Type B pancreatic cell (in vitro differentiated cells): ENCODE measurements at regions not wholly inside any gene's neighbourhood (a gene's known extent, or its start where the extent isn't known, plus 50 kb on each side); places are given as distances from the start of the nearest gene placed in this dataset.

Experiments used
- DNase-seq: peaks from one replicate; pipeline ENCODE4 v3.0.0; 2021; ENCODE audit warnings: mixed read lengths; ENCODE audit not compliant: unreplicated experiment; ENCODE audit errors: extremely low spot score
- H3K27ac Mint-ChIP-seq: 2 replicates; pipeline ENCODE4 v1.8.0; 2021; ENCODE audit warnings: mild to moderate bottlenecking, mixed read lengths
- H3K27me3 Mint-ChIP-seq: 2 replicates; pipeline ENCODE4 v1.8.0; 2021; ENCODE audit warnings: mixed read lengths
- H3K36me3 Mint-ChIP-seq: 2 replicates; pipeline ENCODE4 v1.8.0; 2021; ENCODE audit warnings: mixed read lengths
- H3K4me1 Mint-ChIP-seq: one replicate; pipeline ENCODE4 v1.8.0; 2021; ENCODE audit warnings: mixed read lengths; ENCODE audit not compliant: unreplicated experiment
- H3K4me3 Mint-ChIP-seq: 2 replicates; pipeline ENCODE4 v1.8.0; 2021; ENCODE audit warnings: mild to moderate bottlenecking, mixed read lengths
- H3K9me3 Mint-ChIP-seq: 2 replicates; pipeline ENCODE4 v1.8.0; 2021; ENCODE audit warnings: mixed read lengths
- TF ChIP-seq, protein P1 (sequence below): fragments of 200-600 bp; sonication (generic); conservative IDR thresholded peaks from 2 replicates; pipeline ENCODE4 v1.5.0; 2021; ENCODE audit warnings: antibody characterized with exemption, mild to moderate bottlenecking

GRCh38 chr21:23789864-23790263, 1817.4 kb downstream of the MRPL39 start:
- H3K4me1 Mint-ChIP-seq: no peaks in the 10 kb centered on the region
- H3K36me3 Mint-ChIP-seq: no peaks in the 10 kb centered on the region
- no peak for DNase-seq
- no peak overlapping the region for H3K4me3 Mint-ChIP-seq
- H3K27me3 Mint-ChIP-seq: no peaks in the 10 kb centered on the region
- no peaks in the 10 kb centered on the region for H3K9me3 Mint-ChIP-seq
- TF ChIP-seq, protein P1, sequence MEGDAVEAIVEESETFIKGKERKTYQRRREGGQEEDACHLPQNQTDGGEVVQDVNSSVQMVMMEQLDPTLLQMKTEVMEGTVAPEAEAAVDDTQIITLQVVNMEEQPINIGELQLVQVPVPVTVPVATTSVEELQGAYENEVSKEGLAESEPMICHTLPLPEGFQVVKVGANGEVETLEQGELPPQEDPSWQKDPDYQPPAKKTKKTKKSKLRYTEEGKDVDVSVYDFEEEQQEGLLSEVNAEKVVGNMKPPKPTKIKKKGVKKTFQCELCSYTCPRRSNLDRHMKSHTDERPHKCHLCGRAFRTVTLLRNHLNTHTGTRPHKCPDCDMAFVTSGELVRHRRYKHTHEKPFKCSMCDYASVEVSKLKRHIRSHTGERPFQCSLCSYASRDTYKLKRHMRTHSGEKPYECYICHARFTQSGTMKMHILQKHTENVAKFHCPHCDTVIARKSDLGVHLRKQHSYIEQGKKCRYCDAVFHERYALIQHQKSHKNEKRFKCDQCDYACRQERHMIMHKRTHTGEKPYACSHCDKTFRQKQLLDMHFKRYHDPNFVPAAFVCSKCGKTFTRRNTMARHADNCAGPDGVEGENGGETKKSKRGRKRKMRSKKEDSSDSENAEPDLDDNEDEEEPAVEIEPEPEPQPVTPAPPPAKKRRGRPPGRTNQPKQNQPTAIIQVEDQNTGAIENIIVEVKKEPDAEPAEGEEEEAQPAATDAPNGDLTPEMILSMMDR: no peak
- H3K27ac Mint-ChIP-seq: no peak overlapping the region

GRCh38 chr21:23780326-23780725, 1827.0 kb downstream of the MRPL39 start:
- TF ChIP-seq, protein P1: no peak
- no peak for DNase-seq
- H3K9me3 Mint-ChIP-seq: no peaks in the 10 kb centered on the region
- no peak overlapping the region for H3K27ac Mint-ChIP-seq
- no peaks in the 10 kb centered on the region for H3K27me3 Mint-ChIP-seq
- no peak overlapping the region for H3K4me3 Mint-ChIP-seq
- H3K36me3 Mint-ChIP-seq: no peaks in the 10 kb centered on the region
- no peaks in the 10 kb centered on the region for H3K4me1 Mint-ChIP-seq

DNA sequence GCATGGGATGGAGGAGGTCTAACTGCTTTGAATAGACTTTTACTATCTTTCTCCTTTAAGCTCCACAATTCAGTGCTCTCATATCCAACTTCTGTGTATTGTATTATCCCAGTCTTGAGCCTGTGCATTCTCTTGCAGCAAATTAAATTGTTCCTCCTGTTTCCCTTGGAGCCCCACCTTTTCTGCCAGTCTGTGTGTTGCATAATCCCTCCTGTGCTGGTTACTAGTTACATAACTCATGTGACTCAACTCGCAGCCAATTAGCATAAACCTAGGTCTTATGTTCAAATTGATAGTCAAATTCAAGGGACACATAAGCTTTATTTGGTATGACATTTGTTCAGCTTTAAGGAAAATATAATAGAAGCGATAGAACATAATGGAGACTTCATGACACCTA, 1863.5 kb downstream of the MRPL39 start:
- DNase-seq: no peak
- Mint-ChIP-seq H3K4me1 (no peaks in the 10 kb centered on the region), H3K36me3 (no peaks in the 10 kb centered on the region), H3K27me3 (no peaks in the 10 kb centered on the region), H3K9me3 (peaks cover 4% of the 10 kb centered on the region), H3K4me3 (no peak overlapping the region), H3K27ac (no peak overlapping the region)
- TF ChIP-seq, protein P1: no peak

GRCh38 chr21:23740463-23740862, 1866.8 kb downstream of the MRPL39 start:
- TF ChIP-seq, protein P1: no peak
- Mint-ChIP-seq H3K9me3 (no peaks in the 10 kb centered on the region), H3K4me3 (no peak overlapping the region), H3K4me1 (no peaks in the 10 kb centered on the region), H3K27me3 (no peaks in the 10 kb centered on the region), H3K36me3 (no peaks in the 10 kb centered on the region), H3K27ac (no peak overlapping the region)
- no peak for DNase-seq

DNA sequence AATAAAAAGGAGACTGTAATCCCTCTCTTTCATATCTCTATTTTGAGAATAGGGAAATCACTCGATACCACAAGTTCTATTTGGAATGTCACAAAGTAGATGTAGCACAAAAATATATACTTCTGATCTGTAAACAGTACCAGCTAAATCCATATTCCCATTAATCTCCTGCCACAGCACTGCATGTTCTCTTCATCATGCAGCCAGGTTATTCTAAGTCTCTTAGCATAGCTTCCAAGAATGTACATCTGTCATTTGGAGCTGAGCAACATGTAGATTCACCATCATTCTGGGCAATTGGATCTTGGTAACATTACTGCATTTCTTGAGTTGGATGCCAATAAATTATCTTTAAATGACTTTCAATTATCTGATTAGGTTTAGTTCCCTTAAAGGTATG, 1874.5 kb downstream of the MRPL39 start:
- no peak for DNase-seq
- TF ChIP-seq, protein P1: no peak
- Mint-ChIP-seq H3K27me3 (no peaks in the 10 kb centered on the region), H3K9me3 (no peaks in the 10 kb centered on the region), H3K4me3 (no peak overlapping the region), H3K4me1 (no peaks in the 10 kb centered on the region), H3K36me3 (no peaks in the 10 kb centered on the region), H3K27ac (no peak overlapping the region)

- no peaks in the 10 kb centered on the region for H3K4me1 Mint-ChIP-seq
- H3K4me3 Mint-ChIP-seq: no peak overlapping the region
- no peaks in the 10 kb centered on the region for H3K9me3 Mint-ChIP-seq
- H3K36me3 Mint-ChIP-seq: no peaks in the 10 kb centered on the region
- DNase-seq: no peak
- TF ChIP-seq, protein P1: no peak
- no peaks in the 10 kb centered on the region for H3K27me3 Mint-ChIP-seq
- no peak overlapping the region for H3K27ac Mint-ChIP-seq
These were observed 1878.0 kb downstream of the MRPL39 start for GRCh38 chr21:23729331-23729730.
